Activated naive CD8-positive, alpha-beta T cell treated with anti-CD3 and anti-CD28 coated beads, Interleukin-2, amount 50 U/mL, for 24 hours (primary cell): ENCODE measurements at regions not wholly inside any gene's neighbourhood (a gene's known extent, or its start where the extent isn't known, plus 50 kb on each side); places are given as distances from the start of the nearest gene placed in this dataset.

Source experiments
- ATAC-seq: fragments of 150-1000 bp; cut with Tn5 transposase; one replicate; pipeline ENCODE4 v1.10.0; 2021
- DNase-seq: peaks from one replicate; pipeline ENCODE4 v3.0.0; 2021
- H3K27ac Mint-ChIP-seq: one replicate; pipeline ENCODE4 v1.8.0; 2021; ENCODE audit warnings: mild to moderate bottlenecking, mixed read lengths
- H3K27me3 Mint-ChIP-seq: one replicate; pipeline ENCODE4 v1.8.0; 2021; ENCODE audit warnings: mixed read lengths
- H3K36me3 Mint-ChIP-seq: one replicate; pipeline ENCODE4 v1.8.0; 2021; ENCODE audit warnings: low read depth, mixed read lengths
- H3K4me1 Mint-ChIP-seq: one replicate; pipeline ENCODE4 v1.8.0; 2021; ENCODE audit warnings: mixed read lengths
- H3K4me3 Mint-ChIP-seq: one replicate; pipeline ENCODE4 v1.8.0; 2021; ENCODE audit warnings: mild to moderate bottlenecking, moderate library complexity, mixed read lengths
- H3K9me3 Mint-ChIP-seq: one replicate; pipeline ENCODE4 v1.8.0; 2021; ENCODE audit warnings: mixed read lengths

DNA sequence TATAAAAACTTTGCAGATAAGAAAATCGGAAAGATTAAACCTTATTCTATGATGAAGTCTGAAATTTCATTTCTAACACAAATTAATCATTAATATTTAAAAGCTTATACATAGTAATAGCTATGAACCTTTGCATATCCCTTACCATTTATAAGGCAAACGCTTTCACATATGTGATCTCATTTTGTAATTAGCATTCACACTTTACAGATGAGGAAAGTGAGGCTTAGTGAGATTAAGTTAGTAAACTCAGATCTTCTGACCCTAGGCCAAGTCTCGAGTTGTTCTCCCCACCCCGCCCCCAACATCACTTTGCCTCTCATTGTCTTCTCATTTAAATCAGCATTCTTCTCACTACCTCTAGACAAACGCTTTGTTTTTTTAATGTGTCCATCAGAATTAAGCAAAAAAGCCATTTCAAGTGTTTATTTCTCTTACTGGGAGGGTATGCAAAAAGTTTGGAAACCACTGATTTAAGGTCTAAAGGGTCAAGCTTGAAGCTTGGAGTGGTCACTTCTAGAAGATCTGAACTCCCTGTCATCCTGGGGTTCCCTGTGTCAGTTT, 172.9 kb upstream of the BCL6 start:
- ATAC-seq (no peak), DNase-seq (no peak)
- peak overlapping the region; percentile 99 for H3K27ac Mint-ChIP-seq
- no peaks in the 10 kb centered on the region for H3K27me3 Mint-ChIP-seq
- peaks cover under 1% of the 10 kb centered on the region for H3K9me3 Mint-ChIP-seq
- H3K4me3 Mint-ChIP-seq: peak overlapping the region; percentile 74
- peaks cover 80% of the 10 kb centered on the region for H3K4me1 Mint-ChIP-seq
- H3K36me3 Mint-ChIP-seq: peaks cover 2% of the 10 kb centered on the region

DNA sequence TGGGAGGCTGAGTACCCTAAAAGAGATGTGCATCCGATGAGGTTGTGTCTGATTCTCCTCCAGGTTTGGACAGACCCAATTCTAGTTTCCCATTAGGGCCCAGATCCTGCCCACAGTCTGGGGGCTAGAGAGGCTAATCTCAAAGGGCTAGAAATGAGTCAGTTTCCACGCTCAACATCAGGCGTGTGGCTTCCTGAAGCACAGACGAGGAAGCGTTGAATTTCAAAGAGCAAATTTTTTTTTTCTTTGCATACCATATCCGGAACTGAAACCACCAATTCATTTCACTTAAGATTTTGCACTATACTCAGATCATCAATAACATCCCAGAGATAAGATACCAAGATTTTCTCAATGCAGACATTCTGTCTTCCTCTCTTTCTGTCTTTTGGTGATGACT, 173.8 kb upstream of the BCL6 start:
- peaks cover 9% of the 10 kb centered on the region for H3K9me3 Mint-ChIP-seq
- peak overlapping the region; percentile 99 for H3K27ac Mint-ChIP-seq
- peaks cover 84% of the 10 kb centered on the region for H3K4me1 Mint-ChIP-seq
- peaks cover 9% of the 10 kb centered on the region for H3K36me3 Mint-ChIP-seq
- no peaks in the 10 kb centered on the region for H3K27me3 Mint-ChIP-seq
- peak overlapping the region; percentile 74 for H3K4me3 Mint-ChIP-seq
- DNase-seq (peak; percentile 60), ATAC-seq (peak; percentile 59)

- peaks cover 14% of the 10 kb centered on the region for H3K36me3 Mint-ChIP-seq
- DNase-seq (no peak), ATAC-seq (peak; percentile 55)
- H3K4me3 Mint-ChIP-seq: peak overlapping the region; percentile 74
- H3K9me3 Mint-ChIP-seq: peaks cover 13% of the 10 kb centered on the region
- H3K27me3 Mint-ChIP-seq: no peaks in the 10 kb centered on the region
- H3K27ac Mint-ChIP-seq: peak overlapping the region; percentile 99
- H3K4me1 Mint-ChIP-seq: peaks cover 89% of the 10 kb centered on the region
Measured at GRCh38 chr3:187919544-187919943, 174.3 kb upstream of the BCL6 start.

DNA sequence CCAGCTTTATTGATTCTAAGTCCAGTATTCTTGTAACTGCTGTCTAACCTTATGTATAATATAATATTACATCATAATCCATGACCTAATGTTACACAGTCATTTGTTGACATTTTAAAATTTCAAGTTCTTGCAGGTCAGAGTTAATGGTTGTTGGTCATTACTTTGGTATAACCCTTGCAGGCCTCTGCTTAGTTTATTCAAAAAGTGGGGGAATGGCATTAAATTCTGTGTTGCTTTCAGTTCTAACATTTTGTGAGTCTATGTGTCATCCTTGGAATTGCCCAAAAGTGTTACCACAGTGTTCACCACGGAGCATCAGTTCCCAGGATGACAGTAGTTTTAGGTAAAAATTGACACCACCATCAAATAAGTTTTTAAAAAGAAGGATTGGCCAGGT, 174.8 kb upstream of the BCL6 start:
- Mint-ChIP-seq H3K4me3 (peak overlapping the region; percentile 74), H3K27me3 (no peaks in the 10 kb centered on the region), H3K27ac (peak overlapping the region; percentile 99), H3K4me1 (peaks cover 93% of the 10 kb centered on the region), H3K36me3 (peaks cover 16% of the 10 kb centered on the region), H3K9me3 (peaks cover 17% of the 10 kb centered on the region)
- ATAC-seq: no peak
- DNase-seq: no peak

DNA sequence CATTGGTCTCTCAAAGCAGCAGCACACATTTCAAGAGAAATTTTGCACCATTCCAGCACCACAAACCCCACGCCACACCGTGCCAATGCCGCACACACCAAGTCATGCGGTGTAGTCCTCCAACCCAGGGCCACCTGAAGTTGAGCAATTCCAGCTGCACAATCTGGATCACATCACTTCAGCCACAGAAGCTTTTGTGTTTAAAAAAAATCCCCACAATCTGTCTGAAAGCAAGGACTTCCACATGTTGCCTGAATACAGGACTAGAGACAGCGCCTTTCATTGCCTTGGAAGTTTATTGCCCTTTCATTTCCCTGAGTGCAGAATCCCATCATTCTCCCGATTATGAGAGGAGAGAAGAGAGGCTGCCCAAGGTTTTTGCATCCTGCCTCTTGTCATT, 175.6 kb upstream of the BCL6 start:
- no peak for ATAC-seq
- H3K36me3 Mint-ChIP-seq: peaks cover 23% of the 10 kb centered on the region
- H3K27me3 Mint-ChIP-seq: no peaks in the 10 kb centered on the region
- peaks cover 26% of the 10 kb centered on the region for H3K9me3 Mint-ChIP-seq
- peaks cover 96% of the 10 kb centered on the region for H3K4me1 Mint-ChIP-seq
- no peak overlapping the region for H3K4me3 Mint-ChIP-seq
- peak overlapping the region; percentile 29 for H3K27ac Mint-ChIP-seq
- DNase-seq: no peak

GRCh38 chr3:187921391-187922074, 176.3 kb upstream of the BCL6 start:
- peaks cover 23% of the 10 kb centered on the region for H3K36me3 Mint-ChIP-seq
- H3K9me3 Mint-ChIP-seq: peaks cover 26% of the 10 kb centered on the region
- DNase-seq (no peak), ATAC-seq (no peak)
- peaks cover 97% of the 10 kb centered on the region for H3K4me1 Mint-ChIP-seq
- H3K4me3 Mint-ChIP-seq: no peak overlapping the region
- H3K27me3 Mint-ChIP-seq: no peaks in the 10 kb centered on the region
- peak overlapping the region; percentile 0 for H3K27ac Mint-ChIP-seq

GRCh38 chr3:187922704-187923416, 177.6 kb upstream of the BCL6 start:
- DNase-seq (peak; percentile 24), ATAC-seq (peak; percentile 80)
- Mint-ChIP-seq H3K27ac (peak overlapping the region; percentile 89), H3K4me3 (peak overlapping the region; percentile 17), H3K4me1 (peaks cover 97% of the 10 kb centered on the region), H3K9me3 (peaks cover 26% of the 10 kb centered on the region), H3K36me3 (peaks cover 23% of the 10 kb centered on the region), H3K27me3 (no peaks in the 10 kb centered on the region)

DNA sequence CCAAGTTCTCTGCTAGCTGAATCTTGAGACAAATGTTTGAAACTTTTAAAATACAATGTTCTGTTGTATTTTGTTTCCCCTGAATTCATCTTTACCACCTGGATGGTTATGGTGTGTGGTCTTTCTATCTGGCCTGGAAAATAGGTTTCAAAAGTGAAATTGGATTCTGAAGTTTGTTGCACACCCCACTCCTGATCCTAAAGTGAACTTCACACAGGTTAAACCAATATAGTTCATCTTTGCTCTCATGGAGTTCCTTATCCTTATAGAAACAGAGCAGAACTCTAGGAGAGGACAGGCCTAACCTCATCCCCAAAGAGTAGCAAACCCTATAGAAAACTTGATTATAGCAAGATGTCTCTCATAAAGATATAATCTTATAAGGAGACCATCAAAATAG, 179.4 kb upstream of the BCL6 start:
- Mint-ChIP-seq H3K36me3 (peaks cover 22% of the 10 kb centered on the region), H3K9me3 (peaks cover 26% of the 10 kb centered on the region), H3K27me3 (no peaks in the 10 kb centered on the region), H3K4me1 (peaks cover 94% of the 10 kb centered on the region), H3K4me3 (no peak overlapping the region), H3K27ac (no peak overlapping the region)
- no peak for ATAC-seq
- DNase-seq: no peak

GRCh38 chr3:187925326-187925725, 180.1 kb upstream of the BCL6 start:
- Mint-ChIP-seq H3K4me1 (peaks cover 94% of the 10 kb centered on the region), H3K9me3 (peaks cover 26% of the 10 kb centered on the region), H3K27me3 (no peaks in the 10 kb centered on the region), H3K4me3 (no peak overlapping the region), H3K36me3 (peaks cover 22% of the 10 kb centered on the region), H3K27ac (peak overlapping the region; percentile 34)
- ATAC-seq (no peak), DNase-seq (no peak)

GRCh38 chr3:187926620-187927019, 181.4 kb upstream of the BCL6 start:
- peak; percentile 20 for DNase-seq
- no peak overlapping the region for H3K4me3 Mint-ChIP-seq
- no peaks in the 10 kb centered on the region for H3K27me3 Mint-ChIP-seq
- no peak for ATAC-seq
- peaks cover 22% of the 10 kb centered on the region for H3K36me3 Mint-ChIP-seq
- H3K27ac Mint-ChIP-seq: peak overlapping the region; percentile 75
- peaks cover 26% of the 10 kb centered on the region for H3K9me3 Mint-ChIP-seq
- peaks cover 84% of the 10 kb centered on the region for H3K4me1 Mint-ChIP-seq

DNA sequence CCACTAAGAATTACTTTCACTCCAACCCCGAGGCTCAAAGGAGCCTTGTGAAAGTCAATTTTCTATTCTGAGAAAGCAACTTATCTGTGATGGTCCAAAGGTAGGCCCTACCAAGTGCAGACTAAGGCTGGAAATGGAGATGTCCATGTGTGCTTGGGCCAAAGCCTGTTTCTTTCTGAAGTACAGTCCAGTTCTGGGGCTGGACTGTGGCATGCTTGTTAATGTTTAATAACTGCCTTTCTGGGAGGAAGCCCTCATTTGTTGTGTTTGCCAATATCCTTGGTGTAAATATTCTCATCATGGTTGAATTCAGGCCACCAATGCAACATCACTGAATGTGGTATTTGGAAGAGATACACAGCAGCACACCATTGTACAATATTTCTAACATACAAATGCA, 182.3 kb upstream of the BCL6 start:
- peak overlapping the region; percentile 75 for H3K27ac Mint-ChIP-seq
- peaks cover 81% of the 10 kb centered on the region for H3K4me1 Mint-ChIP-seq
- no peak overlapping the region for H3K4me3 Mint-ChIP-seq
- peaks cover 22% of the 10 kb centered on the region for H3K36me3 Mint-ChIP-seq
- no peaks in the 10 kb centered on the region for H3K27me3 Mint-ChIP-seq
- no peak for DNase-seq
- ATAC-seq: no peak
- H3K9me3 Mint-ChIP-seq: peaks cover 26% of the 10 kb centered on the region

- ATAC-seq (peak; percentile 92), DNase-seq (peak; percentile 45)
- H3K4me3 Mint-ChIP-seq: no peak overlapping the region
- no peaks in the 10 kb centered on the region for H3K27me3 Mint-ChIP-seq
- peaks cover 12% of the 10 kb centered on the region for H3K36me3 Mint-ChIP-seq
- peaks cover 64% of the 10 kb centered on the region for H3K4me1 Mint-ChIP-seq
- peak overlapping the region; percentile 79 for H3K27ac Mint-ChIP-seq
- H3K9me3 Mint-ChIP-seq: peaks cover 15% of the 10 kb centered on the region
Measured at GRCh38 chr3:187929112-187929816, 184.0 kb upstream of the BCL6 start.

DNA sequence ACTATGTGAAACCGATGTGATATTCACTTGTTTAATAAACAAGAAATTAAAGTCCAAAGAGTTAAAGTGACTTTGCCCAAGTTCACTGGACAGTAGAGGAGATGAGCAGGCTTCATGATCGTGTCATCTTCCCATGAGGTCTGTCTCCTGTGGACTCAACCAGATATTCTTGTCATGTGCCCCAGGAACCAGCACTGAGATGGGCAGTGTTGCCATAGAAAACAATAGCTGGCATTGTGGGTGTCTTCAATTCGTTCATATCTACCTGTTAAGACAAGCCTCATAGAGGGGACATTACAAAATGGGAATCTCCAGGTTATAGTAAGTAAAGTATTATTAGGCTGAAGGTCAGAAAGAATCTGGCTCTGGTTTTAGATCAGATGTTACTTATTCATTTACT, 184.8 kb upstream of the BCL6 start:
- DNase-seq: no peak
- no peak for ATAC-seq
- peaks cover 9% of the 10 kb centered on the region for H3K9me3 Mint-ChIP-seq
- no peak overlapping the region for H3K4me3 Mint-ChIP-seq
- H3K27ac Mint-ChIP-seq: peak overlapping the region; percentile 79
- H3K4me1 Mint-ChIP-seq: peaks cover 62% of the 10 kb centered on the region
- H3K27me3 Mint-ChIP-seq: no peaks in the 10 kb centered on the region
- peaks cover 7% of the 10 kb centered on the region for H3K36me3 Mint-ChIP-seq

GRCh38 chr3:187931101-187931500, 185.8 kb upstream of the BCL6 start:
- peaks cover 62% of the 10 kb centered on the region for H3K4me1 Mint-ChIP-seq

More at GRCh38 chr3:187931101-187931500, 185.8 kb upstream of the BCL6 start:
- Mint-ChIP-seq H3K4me3 (no peak overlapping the region), H3K27ac (no peak overlapping the region), H3K27me3 (no peaks in the 10 kb centered on the region), H3K36me3 (no peaks in the 10 kb centered on the region), H3K9me3 (no peaks in the 10 kb centered on the region)
- no peak for ATAC-seq
- DNase-seq: no peak
